ENCODE measurements at regions not wholly inside any gene's neighbourhood (a gene's known extent, or its start where the extent isn't known, plus 50 kb on each side); places are given as distances from the start of the nearest gene placed in this dataset.

DNA sequence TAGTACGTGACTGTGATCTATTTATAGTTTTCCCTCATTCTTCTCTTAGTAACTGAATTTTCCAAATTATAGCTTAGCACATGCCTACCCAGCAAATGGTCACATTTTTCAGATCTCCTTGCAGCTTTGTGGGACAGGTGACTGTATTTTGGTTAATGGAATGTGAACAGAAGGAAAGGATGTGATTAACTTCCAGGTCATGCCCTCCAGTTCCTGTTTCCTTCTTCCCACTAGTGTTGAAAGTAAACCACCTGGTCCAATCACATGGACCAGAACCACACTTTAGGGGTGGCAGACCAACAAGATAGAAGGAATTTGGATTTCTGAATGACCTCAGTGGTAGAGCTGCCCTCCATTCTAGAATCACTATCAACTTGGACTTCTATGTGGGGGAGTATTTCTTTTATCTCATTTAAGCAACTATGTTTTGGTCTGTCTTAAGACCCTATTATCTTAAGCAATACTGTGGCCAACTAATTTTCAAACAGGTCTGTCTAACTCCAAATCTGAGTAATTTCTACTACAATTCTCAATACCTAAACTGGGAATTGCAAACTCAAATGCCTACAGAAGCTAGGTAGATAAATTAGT lies 76.0 kb upstream of the TSC22D2 start:
- 50 to 67% methylated on average over 1 of the region's 1 CpG for WGBS, 2 donors
- intact Hi-C loops (cut with DNase I) = no loop called here

DNA sequence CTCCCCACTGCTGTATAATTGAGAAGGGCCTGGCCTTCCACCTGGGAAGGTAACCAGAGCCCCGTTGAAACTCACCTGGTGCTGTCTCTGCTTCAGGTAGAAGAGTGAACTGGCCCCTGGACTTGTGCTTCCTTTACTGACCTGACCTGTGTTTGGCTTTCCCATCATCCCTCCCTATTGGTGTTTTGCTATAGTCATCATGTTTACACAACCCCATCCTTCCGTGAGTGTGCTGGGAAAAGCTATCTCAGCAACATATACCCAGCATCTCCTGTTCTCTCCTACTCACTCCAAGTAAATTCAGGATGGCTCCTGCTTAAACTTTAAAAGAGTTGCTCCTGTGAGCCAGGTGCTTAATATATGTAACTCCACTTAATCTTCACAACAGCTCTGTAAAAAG lies 77.2 kb upstream of the TSC22D2 start:
- no peak overlapping the region for H3K27ac ChIP-seq
- WGBS, 2 donors = 89 to 91% methylated on average over 2 of the region's 2 CpGs
- no peak for ATAC-seq

More for the DNA sequence above, 76.0 kb upstream of the TSC22D2 start:
- Histone ChIP-seq H3K36me3 (no peaks in the 10 kb centered on the region), H3K9me3 (no peaks in the 10 kb centered on the region), H3K4me1 (no peaks in the 10 kb centered on the region), H3K27ac (no peak overlapping the region), H3K27me3 (peaks cover 0 to 4% (median 0%) of the 10 kb centered on the region in 7 donors), H3K4me3 (no peak overlapping the region)
- DNase-seq = no peak
- TF ChIP-seq, protein P1, sequence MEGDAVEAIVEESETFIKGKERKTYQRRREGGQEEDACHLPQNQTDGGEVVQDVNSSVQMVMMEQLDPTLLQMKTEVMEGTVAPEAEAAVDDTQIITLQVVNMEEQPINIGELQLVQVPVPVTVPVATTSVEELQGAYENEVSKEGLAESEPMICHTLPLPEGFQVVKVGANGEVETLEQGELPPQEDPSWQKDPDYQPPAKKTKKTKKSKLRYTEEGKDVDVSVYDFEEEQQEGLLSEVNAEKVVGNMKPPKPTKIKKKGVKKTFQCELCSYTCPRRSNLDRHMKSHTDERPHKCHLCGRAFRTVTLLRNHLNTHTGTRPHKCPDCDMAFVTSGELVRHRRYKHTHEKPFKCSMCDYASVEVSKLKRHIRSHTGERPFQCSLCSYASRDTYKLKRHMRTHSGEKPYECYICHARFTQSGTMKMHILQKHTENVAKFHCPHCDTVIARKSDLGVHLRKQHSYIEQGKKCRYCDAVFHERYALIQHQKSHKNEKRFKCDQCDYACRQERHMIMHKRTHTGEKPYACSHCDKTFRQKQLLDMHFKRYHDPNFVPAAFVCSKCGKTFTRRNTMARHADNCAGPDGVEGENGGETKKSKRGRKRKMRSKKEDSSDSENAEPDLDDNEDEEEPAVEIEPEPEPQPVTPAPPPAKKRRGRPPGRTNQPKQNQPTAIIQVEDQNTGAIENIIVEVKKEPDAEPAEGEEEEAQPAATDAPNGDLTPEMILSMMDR (IDR thresholded peaks at IDR 0.05) = no peak
- no peak for ATAC-seq

DNA sequence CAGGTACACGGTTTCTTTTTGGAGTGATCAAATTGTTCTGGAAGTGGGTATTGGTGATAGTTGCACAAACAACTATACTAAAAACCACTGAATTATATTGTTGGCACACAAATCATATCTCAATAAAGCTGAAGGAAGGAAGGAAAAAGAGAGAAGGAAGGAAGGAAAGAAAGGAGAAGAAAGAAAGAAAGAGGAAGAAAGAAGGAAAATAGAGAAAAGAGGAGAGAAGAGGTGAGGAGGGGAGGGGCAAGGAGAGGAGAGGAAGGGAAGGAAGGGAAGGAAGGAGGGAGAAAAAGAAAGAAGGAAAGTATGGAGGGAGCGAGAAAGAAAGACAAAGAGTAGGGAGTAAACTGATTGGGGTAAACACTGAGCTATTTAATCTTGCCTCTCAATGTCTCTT lies 77.9 kb upstream of the TSC22D2 start:
- H3K27ac ChIP-seq = no peak overlapping the region
- H3K36me3 ChIP-seq = no peaks in the 10 kb centered on the region
- no peak for DNase-seq
- peaks cover 0 to 3% (median 0%) of the 10 kb centered on the region in 9 donors for H3K4me1 ChIP-seq
- WGBS, 2 donors = 91 to 93% methylated on average over 2 of the region's 2 CpGs
- no peak overlapping the region for H3K4me3 ChIP-seq
- no peaks in the 10 kb centered on the region for H3K9me3 ChIP-seq
- intact Hi-C loops (cut with DNase I) = no loop called here
- ATAC-seq = no peak
- H3K27me3 ChIP-seq = no peaks in the 10 kb centered on the region
- TF ChIP-seq, protein P1 (IDR thresholded peaks at IDR 0.05) = no peak

More for the DNA sequence above, 77.2 kb upstream of the TSC22D2 start:
- Histone ChIP-seq H3K4me3 (no peak overlapping the region), H3K4me1 (no peaks in the 10 kb centered on the region), H3K36me3 (no peaks in the 10 kb centered on the region), H3K9me3 (no peaks in the 10 kb centered on the region), H3K27me3 (no peaks in the 10 kb centered on the region)
- intact Hi-C loops (cut with DNase I) = no loop called here
- TF ChIP-seq, protein P1 (IDR thresholded peaks at IDR 0.05) = no peak
- DNase-seq = no peak

DNA sequence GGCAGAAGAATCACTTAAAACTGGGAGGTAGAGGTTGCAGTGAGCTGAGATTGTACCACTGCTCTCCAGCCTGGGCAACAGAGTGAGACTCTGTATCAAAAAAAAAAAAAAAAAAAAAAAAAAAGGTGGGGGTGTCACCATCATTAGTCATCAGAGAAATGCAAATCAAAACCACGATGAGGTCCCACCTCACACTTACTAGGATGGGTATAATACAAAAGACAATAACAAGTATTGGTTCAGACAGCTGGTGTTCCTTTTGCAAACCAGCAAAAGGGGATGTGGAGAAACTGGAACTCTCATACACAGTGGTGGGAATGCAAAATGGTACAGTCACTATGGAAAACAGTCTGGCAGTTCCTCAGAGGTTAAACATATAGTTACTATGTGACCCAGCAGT lies 78.7 kb upstream of the TSC22D2 start:
- ATAC-seq (no peak), DNase-seq (no peak)
- Histone ChIP-seq H3K27ac (no peak overlapping the region), H3K4me1 (peaks cover 0 to 11% (median 0%) of the 10 kb centered on the region in 9 donors), H3K36me3 (no peaks in the 10 kb centered on the region), H3K27me3 (no peaks in the 10 kb centered on the region), H3K4me3 (no peak overlapping the region), H3K9me3 (no peaks in the 10 kb centered on the region)
- WGBS, 2 donors = 93 to 100% methylated on average over 1 of the region's 1 CpG
- intact Hi-C loops (cut with DNase I) = no loop called here
- TF ChIP-seq, protein P1 (IDR thresholded peaks at IDR 0.05) = no peak
